Type B pancreatic cell (in vitro differentiated cells): ENCODE measurements at regions not wholly inside any gene's neighbourhood (a gene's known extent, or its start where the extent isn't known, plus 50 kb on each side); places are given as distances from the start of the nearest gene placed in this dataset.
A peak's percentile ranks its signal among the peaks of the same experiment; 100 is the strongest.

ENCODE experiments used
- DNase-seq: peaks from one replicate; pipeline ENCODE4 v3.0.0; 2021; ENCODE audit warnings: mixed read lengths; ENCODE audit not compliant: unreplicated experiment; ENCODE audit errors: extremely low spot score
- H3K27ac Mint-ChIP-seq: 2 replicates; pipeline ENCODE4 v1.8.0; 2021; ENCODE audit warnings: mild to moderate bottlenecking, mixed read lengths
- H3K27me3 Mint-ChIP-seq: 2 replicates; pipeline ENCODE4 v1.8.0; 2021; ENCODE audit warnings: mixed read lengths
- H3K36me3 Mint-ChIP-seq: 2 replicates; pipeline ENCODE4 v1.8.0; 2021; ENCODE audit warnings: mixed read lengths
- H3K4me1 Mint-ChIP-seq: one replicate; pipeline ENCODE4 v1.8.0; 2021; ENCODE audit warnings: mixed read lengths; ENCODE audit not compliant: unreplicated experiment
- H3K4me3 Mint-ChIP-seq: 2 replicates; pipeline ENCODE4 v1.8.0; 2021; ENCODE audit warnings: mild to moderate bottlenecking, mixed read lengths
- H3K9me3 Mint-ChIP-seq: 2 replicates; pipeline ENCODE4 v1.8.0; 2021; ENCODE audit warnings: mixed read lengths
- CTCF ChIP-seq: fragments of 200-600 bp; sonication (generic); conservative IDR thresholded peaks from 2 replicates; pipeline ENCODE4 v1.5.0; 2021; ENCODE audit warnings: antibody characterized with exemption, mild to moderate bottlenecking

- no peak for DNase-seq
- peak; percentile 73 for TF ChIP-seq CTCF
- Mint-ChIP-seq H3K27ac (no peak overlapping the region), H3K4me3 (no peak overlapping the region), H3K36me3 (no peaks in the 10 kb centered on the region), H3K27me3 (no peaks in the 10 kb centered on the region), H3K9me3 (no peaks in the 10 kb centered on the region), H3K4me1 (no peaks in the 10 kb centered on the region)
Observed at GRCh38 chrX:102067966-102068723, 57.3 kb upstream of the TCEAL2 start.

- no peaks in the 10 kb centered on the region for H3K27me3 Mint-ChIP-seq
- H3K36me3 Mint-ChIP-seq, result no peaks in the 10 kb centered on the region
- DNase-seq, result no peak
- no peak overlapping the region for H3K4me3 Mint-ChIP-seq
- H3K9me3 Mint-ChIP-seq, result no peaks in the 10 kb centered on the region
- no peak for TF ChIP-seq CTCF
- no peaks in the 10 kb centered on the region for H3K4me1 Mint-ChIP-seq
- H3K27ac Mint-ChIP-seq, result no peak overlapping the region
Observed at GRCh38 chrX:102063445-102064074, 61.9 kb upstream of the TCEAL2 start.

GRCh38 chrX:102044496-102044895 is 81.0 kb upstream of the TCEAL2 start:
- Mint-ChIP-seq H3K27me3 (no peaks in the 10 kb centered on the region), H3K36me3 (no peaks in the 10 kb centered on the region), H3K4me3 (no peak overlapping the region), H3K4me1 (no peaks in the 10 kb centered on the region), H3K27ac (no peak overlapping the region), H3K9me3 (no peaks in the 10 kb centered on the region)
- no peak for DNase-seq
- no peak for TF ChIP-seq CTCF

- Mint-ChIP-seq H3K4me1 (no peaks in the 10 kb centered on the region), H3K27ac (no peak overlapping the region), H3K27me3 (no peaks in the 10 kb centered on the region), H3K36me3 (no peaks in the 10 kb centered on the region), H3K4me3 (no peak overlapping the region), H3K9me3 (no peaks in the 10 kb centered on the region)
- DNase-seq, result no peak
- TF ChIP-seq CTCF, result no peak
Observed at GRCh38 chrX:102043380-102043779, 82.1 kb upstream of the TCEAL2 start.

- no peak for TF ChIP-seq CTCF
- no peaks in the 10 kb centered on the region for H3K36me3 Mint-ChIP-seq
- no peaks in the 10 kb centered on the region for H3K27me3 Mint-ChIP-seq
- H3K9me3 Mint-ChIP-seq, result no peaks in the 10 kb centered on the region
- H3K4me3 Mint-ChIP-seq, result no peak overlapping the region
- DNase-seq, result no peak
- no peak overlapping the region for H3K27ac Mint-ChIP-seq
- H3K4me1 Mint-ChIP-seq, result no peaks in the 10 kb centered on the region
Observed at GRCh38 chrX:102042372-102043325, 82.8 kb upstream of the TCEAL2 start.
